Hepatocyte (in vitro differentiated cells): ENCODE measurements at regions not wholly inside any gene's neighbourhood (a gene's known extent, or its start where the extent isn't known, plus 50 kb on each side); places are given as distances from the start of the nearest gene placed in this dataset.

Source experiments
- EZH2phosphoT487 ChIP-seq: fragments of 200-600 bp; sonication (generic); IDR thresholded peaks from one replicate; pipeline ENCODE4 v1.6.1; 2018; ENCODE audit warnings: antibody characterized with exemption, mild to moderate bottlenecking, low read depth, moderate library complexity; ENCODE audit not compliant: unreplicated experiment, severe bottlenecking
- TF ChIP-seq, protein P1 (sequence below): fragments of 200-600 bp; sonication (generic); IDR thresholded peaks from 2 replicates; pipeline ENCODE4 v1.5.1; 2016; ENCODE audit warnings: antibody characterized with exemption, mild to moderate bottlenecking; ENCODE audit not compliant: poor library complexity

DNA sequence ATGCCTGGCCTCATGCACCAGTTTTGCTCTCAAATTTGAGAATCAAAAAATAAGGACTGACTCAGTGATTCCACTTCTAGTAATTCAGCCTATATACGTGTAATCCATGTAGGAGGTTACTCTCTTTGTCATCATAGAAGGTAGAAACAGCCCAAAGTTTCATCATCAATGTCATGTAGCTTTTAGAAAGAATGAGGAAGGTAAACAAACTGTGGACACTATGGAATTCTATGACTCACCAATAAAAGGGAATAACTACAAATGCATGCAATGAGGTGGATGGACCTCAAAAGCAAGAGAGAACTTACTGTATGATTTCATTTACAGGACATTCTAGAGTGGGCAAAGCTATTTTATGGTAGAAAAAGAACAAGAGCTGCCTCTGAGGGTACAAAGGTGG is 93.2 kb upstream of the LRIG1 start:
- TF ChIP-seq, protein P1, sequence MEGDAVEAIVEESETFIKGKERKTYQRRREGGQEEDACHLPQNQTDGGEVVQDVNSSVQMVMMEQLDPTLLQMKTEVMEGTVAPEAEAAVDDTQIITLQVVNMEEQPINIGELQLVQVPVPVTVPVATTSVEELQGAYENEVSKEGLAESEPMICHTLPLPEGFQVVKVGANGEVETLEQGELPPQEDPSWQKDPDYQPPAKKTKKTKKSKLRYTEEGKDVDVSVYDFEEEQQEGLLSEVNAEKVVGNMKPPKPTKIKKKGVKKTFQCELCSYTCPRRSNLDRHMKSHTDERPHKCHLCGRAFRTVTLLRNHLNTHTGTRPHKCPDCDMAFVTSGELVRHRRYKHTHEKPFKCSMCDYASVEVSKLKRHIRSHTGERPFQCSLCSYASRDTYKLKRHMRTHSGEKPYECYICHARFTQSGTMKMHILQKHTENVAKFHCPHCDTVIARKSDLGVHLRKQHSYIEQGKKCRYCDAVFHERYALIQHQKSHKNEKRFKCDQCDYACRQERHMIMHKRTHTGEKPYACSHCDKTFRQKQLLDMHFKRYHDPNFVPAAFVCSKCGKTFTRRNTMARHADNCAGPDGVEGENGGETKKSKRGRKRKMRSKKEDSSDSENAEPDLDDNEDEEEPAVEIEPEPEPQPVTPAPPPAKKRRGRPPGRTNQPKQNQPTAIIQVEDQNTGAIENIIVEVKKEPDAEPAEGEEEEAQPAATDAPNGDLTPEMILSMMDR, result no peak
- TF ChIP-seq EZH2phosphoT487, result no peak
